ENCODE measurements at regions not wholly inside any gene's neighbourhood (a gene's known extent, or its start where the extent isn't known, plus 50 kb on each side); places are given as distances from the start of the nearest gene placed in this dataset.

GRCh38 chr13:76538004-76538403 is 348.2 kb downstream of the KCTD12 start:
- DNase-seq (ENCODE audit: low read depth in 4 of 4, low spot score in 3 of 4), result no peak

- DNase-seq (ENCODE audit: low read depth in 4 of 4, low spot score in 3 of 4), result no peak
These were observed 353.0 kb downstream of the KCTD12 start for GRCh38 chr13:76533251-76533650.

- DNase-seq (ENCODE audit: low read depth in 4 of 4, low spot score in 3 of 4), result no peak
These were observed 359.2 kb downstream of the KCTD12 start for GRCh38 chr13:76527041-76527440.

- no peak for DNase-seq (ENCODE audit: low read depth in 4 of 4, low spot score in 3 of 4)
These were observed 362.4 kb downstream of the KCTD12 start for GRCh38 chr13:76523740-76524340.

GRCh38 chr13:76522083-76522755 is 364.0 kb downstream of the KCTD12 start:
- DNase-seq (ENCODE audit: low read depth in 4 of 4, low spot score in 3 of 4), result no peak

GRCh38 chr13:76519685-76520084 is 366.5 kb downstream of the KCTD12 start:
- DNase-seq (ENCODE audit: low read depth in 4 of 4, low spot score in 3 of 4), result no peak

- DNase-seq (ENCODE audit: low read depth in 4 of 4, low spot score in 3 of 4), result no peak
These were observed 369.6 kb downstream of the KCTD12 start for GRCh38 chr13:76516586-76516985.

GRCh38 chr13:76516013-76516412 is 370.2 kb downstream of the KCTD12 start:
- DNase-seq (ENCODE audit: low read depth in 4 of 4, low spot score in 3 of 4), result no peak

- no peak for DNase-seq (ENCODE audit: low read depth in 4 of 4, low spot score in 3 of 4)
These were observed 373.5 kb downstream of the KCTD12 start for GRCh38 chr13:76512721-76513145.

- no peak for DNase-seq (ENCODE audit: low read depth in 4 of 4, low spot score in 3 of 4)
These were observed 380.8 kb downstream of the KCTD12 start for GRCh38 chr13:76505437-76505836.

GRCh38 chr13:76503766-76504165 is 382.4 kb downstream of the KCTD12 start:
- no peak for DNase-seq (ENCODE audit: low read depth in 4 of 4, low spot score in 3 of 4)

GRCh38 chr13:76503291-76503690 is 382.9 kb downstream of the KCTD12 start:
- no peak for DNase-seq (ENCODE audit: low read depth in 4 of 4, low spot score in 3 of 4)

- DNase-seq (ENCODE audit: low read depth in 4 of 4, low spot score in 3 of 4), result no peak
These were observed 385.3 kb downstream of the KCTD12 start for GRCh38 chr13:76500894-76501293.

GRCh38 chr13:76499891-76500290 is 386.3 kb downstream of the KCTD12 start:
- no peak for DNase-seq (ENCODE audit: low read depth in 4 of 4, low spot score in 3 of 4)

GRCh38 chr13:76489274-76489673 is 396.9 kb downstream of the KCTD12 start:
- DNase-seq (ENCODE audit: low read depth in 4 of 4, low spot score in 3 of 4), result no peak

- no peak for DNase-seq (ENCODE audit: low read depth in 4 of 4, low spot score in 3 of 4)
These were observed 404.5 kb downstream of the KCTD12 start for GRCh38 chr13:76481738-76482137.

GRCh38 chr13:76474966-76475365 is 411.2 kb downstream of the KCTD12 start:
- no peak for DNase-seq (ENCODE audit: low read depth in 4 of 4, low spot score in 3 of 4)

- DNase-seq (ENCODE audit: low read depth in 4 of 4, low spot score in 3 of 4), result no peak
These were observed 411.8 kb downstream of the KCTD12 start for GRCh38 chr13:76474356-76474755.

- DNase-seq (ENCODE audit: low read depth in 4 of 4, low spot score in 3 of 4), result peak in 3 of 4 donors; percentile 48 to 63 (median 58)
These were observed 412.6 kb downstream of the KCTD12 start for GRCh38 chr13:76473552-76474134.

GRCh38 chr13:76472916-76473315 is 413.3 kb downstream of the KCTD12 start:
- no peak for DNase-seq (ENCODE audit: low read depth in 4 of 4, low spot score in 3 of 4)

GRCh38 chr13:76471486-76471885 is 414.7 kb downstream of the KCTD12 start:
- no peak for DNase-seq (ENCODE audit: low read depth in 4 of 4, low spot score in 3 of 4)

GRCh38 chr13:76470991-76471390 is 415.2 kb downstream of the KCTD12 start:
- no peak for DNase-seq (ENCODE audit: low read depth in 4 of 4, low spot score in 3 of 4)

Measured in left renal pelvis (tissue), 4 donors.